Neural progenitor cell (in vitro differentiated cells): ENCODE measurements at regions not wholly inside any gene's neighbourhood (a gene's known extent, or its start where the extent isn't known, plus 50 kb on each side); places are given as distances from the start of the nearest gene placed in this dataset.

Experiments
- DNase-seq: peaks from one replicate; pipeline ENCODE4 v3.0.0-alpha.2; 2016; ENCODE audit warnings: low spot score
- H2AFZ ChIP-seq: fragments of 200-600 bp; sonication (generic); replicated peaks from 2 replicates; pipeline ENCODE4 v1.6.1; 2016; ENCODE audit warnings: antibody characterized with exemption
- H3F3A ChIP-seq: fragments of 200-600 bp; sonication (generic); 2 replicates; pipeline ENCODE4 v1.6.1; 2016; ENCODE audit warnings: antibody characterized with exemption, low read depth
- H3K27ac ChIP-seq: fragments of 200-600 bp; sonication (generic); 2 replicates; pipeline ENCODE4 v1.5.1; 2016; ENCODE audit warnings: mild to moderate bottlenecking
- H3K27me3 ChIP-seq: fragments of 200-600 bp; sonication (generic); 2 replicates; pipeline ENCODE4 v1.6.1; 2016; ENCODE audit warnings: mild to moderate bottlenecking, moderate library complexity
- H3K36me3 ChIP-seq: fragments of 200-600 bp; sonication (generic); 2 replicates; pipeline ENCODE4 v1.5.1; 2016
- H3K4me1 ChIP-seq: fragments of 200-600 bp; sonication (generic); 2 replicates; pipeline ENCODE4 v1.6.1; 2016; ENCODE audit warnings: mixed run types
- H3K4me2 ChIP-seq: fragments of 200-600 bp; sonication (generic); 2 replicates; pipeline ENCODE4 v1.6.1; 2016
- H3K4me3 ChIP-seq: fragments of 200-600 bp; sonication (generic); 2 replicates; pipeline ENCODE4 v1.5.1; 2016
- H3K79me2 ChIP-seq: fragments of 200-600 bp; sonication (generic); 2 replicates; pipeline ENCODE4 v1.6.1; 2016; ENCODE audit warnings: low read depth
- H3K9ac ChIP-seq: fragments of 200-600 bp; sonication (generic); 2 replicates; pipeline ENCODE4 v1.6.1; 2016
- H3K9me3 ChIP-seq: fragments of 200-600 bp; sonication (generic); 2 replicates; pipeline ENCODE4 v1.5.1; 2016; ENCODE audit warnings: low read depth
- H4K20me1 ChIP-seq: fragments of 200-600 bp; sonication (generic); 2 replicates; pipeline ENCODE4 v1.6.1; 2016; ENCODE audit warnings: low read depth
- H3K27ac Mint-ChIP-seq: 3 replicates; pipeline ENCODE4 v1.8.0; 2021; ENCODE audit warnings: mixed read lengths
- H3K27me3 Mint-ChIP-seq: 2 replicates; pipeline ENCODE4 v1.8.0; 2022; ENCODE audit warnings: low read depth, mild to moderate bottlenecking, inconsistent platforms, moderate library complexity, mixed read lengths; ENCODE audit not compliant: insufficient read depth
- H3K36me3 Mint-ChIP-seq: 3 replicates; pipeline ENCODE4 v1.8.0; 2021; ENCODE audit warnings: mixed read lengths
- H3K4me1 Mint-ChIP-seq: 3 replicates; pipeline ENCODE4 v1.8.0; 2021; ENCODE audit warnings: mixed read lengths
- H3K4me3 Mint-ChIP-seq: 3 replicates; pipeline ENCODE4 v1.8.0; 2021; ENCODE audit warnings: mild to moderate bottlenecking, moderate library complexity, mixed read lengths
- H3K9me3 Mint-ChIP-seq: 3 replicates; pipeline ENCODE4 v1.8.0; 2020; ENCODE audit warnings: mixed read lengths
- EZH2 ChIP-seq: fragments of 200-600 bp; sonication (generic); IDR thresholded peaks from 2 replicates; pipeline ENCODE4 v1.6.1; 2017; ENCODE audit warnings: antibody characterized with exemption, mild to moderate bottlenecking, moderate library complexity
- EZH2phosphoT487 ChIP-seq: fragments of 200-600 bp; sonication (generic); IDR thresholded peaks from 2 replicates; pipeline ENCODE4 v1.6.1; 2017; ENCODE audit warnings: antibody characterized with exemption
- TF ChIP-seq, protein P1 (sequence below): fragments of 200-600 bp; sonication (generic); IDR thresholded peaks from 2 replicates; pipeline ENCODE4 v1.5.1; 2017; ENCODE audit warnings: antibody characterized with exemption, mild to moderate bottlenecking

DNA sequence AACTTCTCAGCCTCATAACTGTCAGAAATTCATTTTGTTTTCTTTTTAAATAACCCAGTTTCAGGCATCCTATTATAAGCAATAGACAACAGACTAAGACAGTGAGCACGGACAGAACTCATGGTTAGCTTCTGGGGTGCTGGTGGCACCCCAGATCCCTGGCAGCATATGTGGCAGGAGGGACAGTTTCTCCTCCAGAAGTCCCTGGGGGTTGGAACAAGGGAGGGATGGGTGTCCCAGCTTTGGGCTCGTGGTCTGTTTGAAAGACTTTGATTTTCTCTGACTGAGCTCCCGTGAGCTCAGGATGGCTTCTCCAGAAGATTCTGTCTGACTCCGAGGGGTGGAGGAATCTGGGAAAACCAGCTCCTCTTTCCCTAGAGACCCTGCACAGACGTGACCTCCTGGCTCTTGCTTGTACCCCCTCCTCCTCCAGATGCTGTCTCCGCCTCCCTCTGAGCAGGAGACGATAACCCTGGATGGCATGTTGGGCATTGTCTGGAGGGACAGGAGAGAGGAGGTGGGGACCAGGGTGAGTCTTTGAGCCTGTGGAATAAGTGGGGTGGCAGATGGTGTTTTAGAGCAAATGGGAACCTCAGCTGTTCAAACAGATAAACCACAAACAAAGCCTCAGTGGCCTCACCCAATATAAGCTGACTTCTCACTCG is 421.1 kb downstream of the GLRX3 start:
- no peak for DNase-seq
- H3K4me2 ChIP-seq: no peak overlapping the region
- no peaks in the 10 kb centered on the region for H3F3A ChIP-seq
- no peak overlapping the region for H2AFZ ChIP-seq
- no peaks in the 10 kb centered on the region for H3K36me3 ChIP-seq
- no peaks in the 10 kb centered on the region for H3K27me3 ChIP-seq
- H3K79me2 ChIP-seq: no peaks in the 10 kb centered on the region
- H3K9me3 ChIP-seq: no peaks in the 10 kb centered on the region
- Mint-ChIP-seq H3K4me3 (no peak overlapping the region), H3K36me3 (no peaks in the 10 kb centered on the region), H3K27ac (no peak overlapping the region), H3K9me3 (no peaks in the 10 kb centered on the region), H3K27me3 (peaks cover 6% of the 10 kb centered on the region), H3K4me1 (peaks cover 7% of the 10 kb centered on the region)
- no peaks in the 10 kb centered on the region for H3K4me1 ChIP-seq
- TF ChIP-seq EZH2: no peak
- TF ChIP-seq EZH2phosphoT487: no peak
- TF ChIP-seq, protein P1, sequence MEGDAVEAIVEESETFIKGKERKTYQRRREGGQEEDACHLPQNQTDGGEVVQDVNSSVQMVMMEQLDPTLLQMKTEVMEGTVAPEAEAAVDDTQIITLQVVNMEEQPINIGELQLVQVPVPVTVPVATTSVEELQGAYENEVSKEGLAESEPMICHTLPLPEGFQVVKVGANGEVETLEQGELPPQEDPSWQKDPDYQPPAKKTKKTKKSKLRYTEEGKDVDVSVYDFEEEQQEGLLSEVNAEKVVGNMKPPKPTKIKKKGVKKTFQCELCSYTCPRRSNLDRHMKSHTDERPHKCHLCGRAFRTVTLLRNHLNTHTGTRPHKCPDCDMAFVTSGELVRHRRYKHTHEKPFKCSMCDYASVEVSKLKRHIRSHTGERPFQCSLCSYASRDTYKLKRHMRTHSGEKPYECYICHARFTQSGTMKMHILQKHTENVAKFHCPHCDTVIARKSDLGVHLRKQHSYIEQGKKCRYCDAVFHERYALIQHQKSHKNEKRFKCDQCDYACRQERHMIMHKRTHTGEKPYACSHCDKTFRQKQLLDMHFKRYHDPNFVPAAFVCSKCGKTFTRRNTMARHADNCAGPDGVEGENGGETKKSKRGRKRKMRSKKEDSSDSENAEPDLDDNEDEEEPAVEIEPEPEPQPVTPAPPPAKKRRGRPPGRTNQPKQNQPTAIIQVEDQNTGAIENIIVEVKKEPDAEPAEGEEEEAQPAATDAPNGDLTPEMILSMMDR: no peak
- no peak overlapping the region for H3K27ac ChIP-seq
- H3K9ac ChIP-seq: no peak overlapping the region
- H4K20me1 ChIP-seq: no peaks in the 10 kb centered on the region
- H3K4me3 ChIP-seq: no peak overlapping the region

DNA sequence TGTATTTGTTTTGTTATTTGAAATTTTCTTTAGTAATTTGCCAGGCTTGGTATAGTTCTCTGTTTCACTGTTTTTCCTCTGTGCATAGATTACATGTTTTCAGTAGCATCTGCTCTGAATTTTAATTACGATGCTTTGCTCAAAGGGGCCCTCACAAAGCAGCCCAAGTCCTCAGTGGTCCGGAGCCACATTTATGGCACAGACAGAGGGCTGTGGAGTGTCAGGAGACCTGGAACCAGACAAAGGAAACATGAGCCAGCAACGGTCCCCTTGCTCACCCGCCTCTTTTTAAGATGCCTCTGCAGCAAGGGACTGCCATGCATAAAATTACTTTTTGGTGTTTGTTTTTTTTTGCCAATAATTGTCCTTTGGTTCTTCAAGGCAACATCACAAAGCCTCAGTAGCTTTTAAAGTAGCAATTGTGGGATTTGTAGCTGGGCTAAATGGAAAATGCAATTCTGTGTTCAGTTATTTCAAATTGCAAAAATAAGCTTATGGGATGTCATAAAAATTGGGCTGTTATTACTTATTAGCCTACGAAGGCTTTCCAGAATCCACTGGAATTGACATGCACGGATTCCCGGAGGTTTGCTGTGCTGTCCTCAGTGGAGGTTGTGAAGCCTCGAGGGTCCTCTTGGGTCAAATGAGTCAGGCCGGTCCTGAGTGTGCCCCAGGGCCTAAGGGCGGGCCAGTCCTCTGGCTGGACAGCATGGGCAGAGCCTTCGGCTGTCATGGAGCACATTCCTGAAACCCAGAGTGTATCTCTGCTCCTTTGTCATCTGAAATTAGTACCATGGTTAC is 422.8 kb downstream of the GLRX3 start:
- H3K4me1 Mint-ChIP-seq: peaks cover 7% of the 10 kb centered on the region
- no peak overlapping the region for H3K4me2 ChIP-seq
- no peaks in the 10 kb centered on the region for H4K20me1 ChIP-seq
- H3K9me3 Mint-ChIP-seq: no peaks in the 10 kb centered on the region
- no peak overlapping the region for H3K9ac ChIP-seq
- no peak overlapping the region for H2AFZ ChIP-seq
- H3K4me3 ChIP-seq: no peak overlapping the region
- no peak overlapping the region for H3K27ac Mint-ChIP-seq
- peaks cover 5% of the 10 kb centered on the region for H3K27me3 Mint-ChIP-seq
- H3K4me3 Mint-ChIP-seq: no peak overlapping the region
- no peaks in the 10 kb centered on the region for H3K36me3 Mint-ChIP-seq
- no peak for DNase-seq
- H3K4me1 ChIP-seq: no peaks in the 10 kb centered on the region
- H3K36me3 ChIP-seq: no peaks in the 10 kb centered on the region
- no peaks in the 10 kb centered on the region for H3K27me3 ChIP-seq
- H3F3A ChIP-seq: no peaks in the 10 kb centered on the region
- H3K79me2 ChIP-seq: no peaks in the 10 kb centered on the region
- no peak overlapping the region for H3K27ac ChIP-seq
- no peaks in the 10 kb centered on the region for H3K9me3 ChIP-seq
- TF ChIP-seq EZH2phosphoT487 (no peak), EZH2 (no peak)
- TF ChIP-seq, protein P1: no peak

DNA sequence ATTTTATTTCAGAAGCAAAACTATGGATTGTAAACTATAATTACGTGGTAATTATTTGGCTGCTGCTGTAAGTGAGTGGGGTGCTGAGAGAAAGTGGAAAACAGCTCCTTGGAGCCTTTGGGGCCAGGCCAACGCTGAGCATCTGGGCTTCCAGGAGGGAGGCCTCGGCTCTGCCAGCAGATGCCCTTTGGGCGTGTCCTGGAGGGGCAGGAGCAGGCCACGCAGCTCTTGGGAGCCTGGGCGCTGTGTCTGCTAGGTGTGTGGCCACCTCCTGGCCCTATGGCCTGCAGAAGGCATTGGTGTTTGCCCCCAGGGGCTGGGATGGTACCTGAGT is 423.3 kb downstream of the GLRX3 start:
- no peaks in the 10 kb centered on the region for H3K27me3 ChIP-seq
- H3K9me3 ChIP-seq: no peaks in the 10 kb centered on the region
- no peak overlapping the region for H3K4me3 ChIP-seq
- no peak overlapping the region for H3K9ac ChIP-seq
- H3K27ac ChIP-seq: no peak overlapping the region
- H3K27me3 Mint-ChIP-seq: peaks cover 4% of the 10 kb centered on the region
- no peak overlapping the region for H3K4me3 Mint-ChIP-seq
- TF ChIP-seq EZH2: no peak
- no peak for TF ChIP-seq EZH2phosphoT487
- TF ChIP-seq, protein P1: no peak
- DNase-seq: no peak
- H4K20me1 ChIP-seq: no peaks in the 10 kb centered on the region
- no peak overlapping the region for H3K4me2 ChIP-seq
- H3K4me1 ChIP-seq: no peaks in the 10 kb centered on the region
- H3F3A ChIP-seq: no peaks in the 10 kb centered on the region
- H3K9me3 Mint-ChIP-seq: no peaks in the 10 kb centered on the region
- H3K4me1 Mint-ChIP-seq: peaks cover 7% of the 10 kb centered on the region
- H3K27ac Mint-ChIP-seq: no peak overlapping the region
- H3K79me2 ChIP-seq: no peaks in the 10 kb centered on the region
- no peaks in the 10 kb centered on the region for H3K36me3 Mint-ChIP-seq
- H2AFZ ChIP-seq: no peak overlapping the region
- H3K36me3 ChIP-seq: no peaks in the 10 kb centered on the region
